Superior temporal gyrus (tissue), 1 donor: ENCODE measurements at regions not wholly inside any gene's neighbourhood (a gene's known extent, or its start where the extent isn't known, plus 50 kb on each side); places are given as distances from the start of the nearest gene placed in this dataset.

Experiments used
- DNase-seq: peaks from one replicate; pipeline ENCODE4 v3.0.0-alpha.2; 2016; ENCODE audit errors: extremely low spot score

- no peak for DNase-seq
Observed at GRCh38 chr16:65227150-65227835, 105.4 kb upstream of the CDH11 start.

- DNase-seq = no peak
Observed at GRCh38 chr16:65226077-65226476, 104.2 kb upstream of the CDH11 start.

DNA sequence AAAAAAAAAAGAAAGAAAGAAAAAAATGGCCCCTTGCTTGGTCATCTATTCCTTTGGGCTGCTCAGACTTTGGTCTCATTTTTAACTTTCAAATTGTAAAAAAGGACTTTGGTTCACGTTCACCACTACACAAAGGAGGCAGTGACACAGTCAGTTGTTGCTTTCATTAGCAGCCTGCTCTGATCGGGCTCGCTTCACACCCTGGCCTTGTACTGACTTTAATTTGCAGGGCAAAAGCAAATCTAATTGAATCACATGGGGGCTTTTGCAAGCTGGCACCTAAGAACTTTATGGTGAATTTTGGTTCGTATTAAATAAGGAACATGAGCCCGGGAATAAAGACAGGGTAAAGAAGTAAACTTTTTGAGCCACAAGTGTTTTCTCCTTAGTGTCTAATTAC, 103.6 kb upstream of the CDH11 start:
- DNase-seq = no peak

GRCh38 chr16:65224994-65225393, 103.1 kb upstream of the CDH11 start:
- DNase-seq = no peak

DNA sequence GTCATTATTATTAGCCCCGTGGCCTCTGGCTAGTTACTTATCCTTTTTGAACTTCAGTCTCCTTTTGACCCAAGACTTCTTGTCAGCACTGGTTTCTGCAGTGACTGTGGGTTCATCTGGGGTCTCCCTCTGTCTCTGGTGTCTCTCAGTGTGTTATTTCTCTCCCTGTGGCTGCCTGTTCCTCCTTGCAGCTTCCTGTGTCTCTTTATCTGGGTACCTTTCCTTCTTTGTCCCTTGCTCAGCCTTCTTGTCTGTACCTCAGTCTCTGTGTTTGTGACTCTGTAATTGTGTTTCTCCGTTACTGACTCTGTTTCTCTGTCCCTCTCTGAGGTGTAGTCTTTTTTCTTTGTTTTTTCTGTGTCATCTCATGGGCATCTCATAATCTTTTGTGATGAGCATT, 102.6 kb upstream of the CDH11 start:
- DNase-seq = no peak

- DNase-seq = no peak
Observed at GRCh38 chr16:65223335-65223734, 101.5 kb upstream of the CDH11 start.

DNA sequence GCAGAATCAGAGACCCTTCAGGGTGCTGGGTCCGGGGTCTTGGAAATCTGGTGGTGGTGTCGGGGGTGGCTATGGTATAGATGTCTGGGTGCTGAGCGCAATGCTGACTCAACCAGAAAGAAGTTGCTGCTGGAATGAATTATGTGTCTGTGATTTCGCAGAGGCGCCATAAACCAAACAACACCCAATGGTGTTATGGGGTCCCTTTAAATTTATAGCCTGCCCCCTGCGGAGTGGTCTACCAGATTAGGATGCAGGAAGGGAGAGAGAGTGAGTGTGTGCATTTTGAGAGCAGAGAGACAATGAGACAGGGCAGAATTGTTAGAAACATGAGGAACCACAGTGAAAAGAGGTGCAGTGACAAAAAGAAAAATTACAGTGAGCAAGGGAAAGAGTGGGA, 100.7 kb upstream of the CDH11 start:
- DNase-seq = no peak

DNA sequence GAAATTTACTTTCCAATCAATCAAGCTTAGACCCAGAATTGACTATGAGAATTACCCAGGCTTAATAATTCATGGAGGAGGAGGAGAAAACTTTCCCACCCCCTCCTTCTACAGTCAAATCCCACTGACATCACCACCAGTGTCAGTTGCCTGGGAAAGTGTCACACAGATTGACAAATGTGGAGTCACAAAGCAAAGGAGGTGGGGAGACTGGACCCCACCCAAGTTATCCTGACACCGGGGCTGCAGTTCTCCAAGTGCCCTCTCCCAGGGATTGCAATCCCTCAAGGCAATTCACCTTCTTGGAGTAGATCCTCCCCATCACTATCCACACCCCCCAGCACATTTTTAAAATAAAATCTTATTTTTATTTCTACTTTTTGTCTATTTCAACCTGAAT, 100.2 kb upstream of the CDH11 start:
- DNase-seq = no peak

- DNase-seq = no peak
Observed at GRCh38 chr16:65219786-65220185, 97.9 kb upstream of the CDH11 start.

DNA sequence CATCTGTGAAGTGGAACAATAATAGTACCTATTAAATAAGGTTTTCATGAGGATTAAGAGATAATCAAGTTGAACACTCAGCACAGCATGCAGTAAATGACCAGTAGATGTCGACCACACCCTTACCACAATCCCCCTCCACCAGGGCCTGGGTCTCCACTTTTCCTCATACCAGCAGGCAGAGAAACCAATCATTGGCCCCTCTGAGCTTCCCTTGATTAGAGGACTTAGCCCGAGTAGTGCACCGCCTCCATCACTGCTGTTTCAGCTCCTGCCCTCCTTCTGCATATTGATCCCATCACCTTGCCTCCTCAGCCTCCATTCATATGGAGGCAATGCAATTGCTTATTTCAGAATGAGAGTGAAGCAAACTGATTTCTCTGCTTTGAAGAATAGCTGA, 96.5 kb upstream of the CDH11 start:
- DNase-seq = no peak

- no peak for DNase-seq
Observed at GRCh38 chr16:65213866-65214595, 92.2 kb upstream of the CDH11 start.

DNA sequence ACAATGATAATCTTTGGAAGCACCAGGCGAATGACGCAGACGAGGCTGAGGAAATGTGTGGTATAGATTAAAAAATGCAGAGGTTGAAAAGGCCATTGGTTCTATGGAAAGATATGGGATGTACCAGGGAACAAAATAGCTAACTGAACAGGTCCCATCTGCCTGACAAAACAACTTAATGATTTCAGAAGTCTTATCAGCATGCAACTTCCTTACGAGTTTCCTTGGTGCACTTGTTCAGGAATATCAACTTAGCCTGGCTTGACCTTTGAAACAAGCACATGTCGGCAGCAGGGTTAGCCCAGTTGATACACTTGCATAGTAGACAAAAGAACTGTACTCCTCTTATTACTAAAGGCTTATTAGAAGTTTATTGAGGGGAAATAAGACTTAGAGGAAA, 90.9 kb upstream of the CDH11 start:
- no peak for DNase-seq

DNA sequence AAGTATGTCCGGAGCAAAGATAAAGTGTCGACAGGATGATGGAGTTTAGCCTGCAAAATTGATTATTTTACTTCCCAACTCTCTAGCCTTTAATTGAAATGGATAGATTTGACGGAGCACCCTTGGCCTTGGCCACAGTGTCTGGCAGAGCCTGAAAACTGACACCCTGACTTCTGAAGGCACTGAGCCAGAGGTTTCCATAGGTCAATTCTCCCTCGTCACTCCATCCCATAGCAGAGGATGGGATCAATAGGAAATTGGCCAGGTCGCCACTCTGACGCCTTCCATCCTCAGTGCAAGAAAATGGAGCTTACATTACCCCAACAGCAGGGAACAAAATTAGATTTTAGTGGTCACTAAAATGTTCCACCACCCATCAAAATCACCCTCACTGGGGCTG, 90.4 kb upstream of the CDH11 start:
- no peak for DNase-seq

GRCh38 chr16:65202461-65202860, 80.6 kb upstream of the CDH11 start:
- DNase-seq = no peak

GRCh38 chr16:65201511-65201910, 79.6 kb upstream of the CDH11 start:
- no peak for DNase-seq

DNA sequence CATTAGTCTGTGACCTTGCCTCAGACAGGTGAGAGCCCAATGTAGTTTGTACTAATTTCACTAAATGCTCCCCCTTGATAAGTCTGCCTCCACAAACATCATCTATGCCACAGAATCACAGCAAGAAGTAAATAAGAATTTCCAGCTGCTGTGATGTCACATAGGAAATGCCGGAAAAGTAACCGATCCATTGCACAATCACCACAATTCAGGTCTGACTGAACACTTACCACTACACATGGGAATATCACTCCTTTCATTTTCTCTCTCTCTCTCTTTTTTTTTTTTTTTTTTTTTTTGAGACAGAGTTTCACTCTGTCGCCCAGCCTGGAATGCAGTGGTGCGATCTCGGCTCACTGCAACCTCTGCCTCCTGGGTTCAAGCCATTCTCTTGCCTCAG, 79.0 kb upstream of the CDH11 start:
- no peak for DNase-seq

DNA sequence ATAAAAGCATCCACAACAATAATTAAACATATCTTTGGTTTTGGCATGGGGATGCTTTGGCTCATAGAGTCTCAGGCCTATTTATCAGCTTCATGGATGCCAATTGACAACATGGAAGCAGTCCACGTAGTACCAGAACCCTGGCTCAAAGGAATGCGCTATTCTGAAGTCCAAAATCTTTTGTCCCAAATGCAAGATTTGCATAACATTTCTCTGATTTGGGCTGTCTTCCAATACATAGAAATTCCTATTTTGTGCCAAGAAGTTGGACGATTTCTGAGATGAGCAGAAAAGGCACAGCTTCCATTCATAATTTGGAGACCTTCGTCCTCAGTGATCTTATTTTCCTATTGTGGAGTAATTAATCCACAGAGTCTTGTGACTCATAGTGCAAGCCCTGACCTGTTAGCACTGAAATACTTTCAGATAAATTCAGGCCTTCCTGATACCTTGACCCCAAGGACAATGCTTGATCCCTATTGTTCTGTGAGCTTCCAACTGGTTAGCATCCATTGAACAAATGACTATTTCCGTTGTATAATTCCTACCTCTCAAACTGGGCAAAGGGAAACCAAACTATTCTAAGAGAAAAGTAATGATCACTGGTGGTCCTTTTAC, 78.4 kb upstream of the CDH11 start:
- DNase-seq = no peak

DNA sequence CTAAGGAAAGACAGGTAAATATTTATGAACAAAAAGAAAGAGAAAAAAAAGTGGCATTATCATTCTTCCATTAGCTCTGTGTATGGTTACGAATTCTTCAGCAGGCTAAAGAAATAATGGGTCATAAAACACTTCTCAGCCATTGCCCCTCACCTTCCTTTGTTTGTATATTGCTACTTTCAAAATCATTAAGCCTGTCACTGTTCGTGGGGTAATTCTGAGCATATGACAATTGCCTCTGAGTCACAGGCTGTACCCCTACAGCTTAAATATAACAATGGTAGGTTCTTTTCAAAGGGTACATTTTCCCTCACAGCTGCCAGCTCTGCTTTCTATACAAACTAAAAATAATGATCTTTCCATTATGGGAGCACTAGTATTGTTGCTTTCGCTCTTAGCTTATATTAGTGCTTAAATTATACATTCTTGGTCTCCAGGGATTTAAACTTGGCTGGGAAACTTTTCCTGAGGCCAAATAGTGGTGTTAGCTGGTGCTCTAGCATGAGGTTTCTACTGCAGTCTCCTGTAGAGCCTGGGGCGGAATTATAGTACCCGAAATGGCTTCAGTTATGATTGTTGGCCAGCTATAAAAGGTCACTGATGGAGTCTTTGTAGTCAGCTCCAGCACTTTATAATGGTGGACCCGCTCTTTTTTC, 74.7 kb upstream of the CDH11 start:
- no peak for DNase-seq

- no peak for DNase-seq
Observed at GRCh38 chr16:65195998-65196397, 74.1 kb upstream of the CDH11 start.

DNA sequence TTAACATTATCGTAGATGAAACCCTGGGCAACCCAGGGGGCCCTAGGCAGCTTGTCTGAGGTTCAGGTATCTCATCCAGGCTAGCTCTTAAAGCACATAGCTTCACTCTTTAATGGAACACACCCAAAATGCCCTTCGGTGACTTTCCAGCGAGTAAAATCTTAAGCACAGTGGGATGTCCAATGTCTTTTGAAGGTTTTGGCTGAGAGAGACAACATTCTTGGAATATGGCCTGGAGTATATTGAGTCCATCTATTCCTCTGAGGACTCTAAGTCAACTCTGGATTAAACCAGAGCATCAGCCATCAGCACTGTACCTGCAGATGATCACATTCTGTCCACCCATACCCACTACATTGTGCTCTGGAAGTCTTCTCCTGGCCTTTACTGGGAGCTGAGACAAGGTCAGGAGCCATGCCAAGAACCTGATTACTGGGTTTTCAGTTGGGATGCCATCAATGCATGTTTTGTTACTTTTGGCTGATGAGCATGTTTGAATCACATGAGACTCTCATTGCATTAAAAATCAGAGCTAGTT, 63.4 kb upstream of the CDH11 start:
- DNase-seq = no peak

GRCh38 chr16:65181071-65181561, 59.3 kb upstream of the CDH11 start:
- DNase-seq = peak; percentile 23

DNA sequence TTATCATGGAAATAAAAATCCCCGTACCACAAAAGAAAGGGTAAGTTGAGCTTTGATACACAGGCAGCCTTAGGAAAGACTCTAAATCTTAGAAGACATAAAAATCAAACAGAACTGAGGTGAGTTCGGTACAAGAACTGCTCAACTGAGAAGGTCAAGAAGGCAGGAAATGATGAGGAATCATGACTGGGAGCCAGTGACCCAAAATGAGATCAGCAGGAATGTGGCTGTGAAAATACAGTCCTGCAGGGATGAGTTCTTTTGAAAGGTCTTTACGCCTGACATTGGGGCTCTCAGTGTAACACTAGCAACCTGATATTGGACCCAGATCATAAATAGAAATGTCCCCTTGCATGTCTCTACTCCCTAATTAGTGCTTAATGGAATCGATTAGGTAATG, 56.3 kb upstream of the CDH11 start:
- no peak for DNase-seq
